Activated CD4-positive, alpha-beta T cell treated with anti-CD3 and anti-CD28 coated beads, Interleukin-2, Interleukin-6, amounts not matched to agents 100 ng/mL and 50 ng/mL, durations not matched to agents 16 hours and 8 hours (primary cell): ENCODE measurements at regions not wholly inside any gene's neighbourhood (a gene's known extent, or its start where the extent isn't known, plus 50 kb on each side); places are given as distances from the start of the nearest gene placed in this dataset.
"Not testable (repeated sequence)": the region's sequence is repeated elsewhere in the genome, so short reads cannot be mapped to it uniquely, and the experiment has no call there.

Source experiments
- DNase-seq: peaks from one replicate; pipeline ENCODE4 v3.0.0-alpha.2; 2020

DNA sequence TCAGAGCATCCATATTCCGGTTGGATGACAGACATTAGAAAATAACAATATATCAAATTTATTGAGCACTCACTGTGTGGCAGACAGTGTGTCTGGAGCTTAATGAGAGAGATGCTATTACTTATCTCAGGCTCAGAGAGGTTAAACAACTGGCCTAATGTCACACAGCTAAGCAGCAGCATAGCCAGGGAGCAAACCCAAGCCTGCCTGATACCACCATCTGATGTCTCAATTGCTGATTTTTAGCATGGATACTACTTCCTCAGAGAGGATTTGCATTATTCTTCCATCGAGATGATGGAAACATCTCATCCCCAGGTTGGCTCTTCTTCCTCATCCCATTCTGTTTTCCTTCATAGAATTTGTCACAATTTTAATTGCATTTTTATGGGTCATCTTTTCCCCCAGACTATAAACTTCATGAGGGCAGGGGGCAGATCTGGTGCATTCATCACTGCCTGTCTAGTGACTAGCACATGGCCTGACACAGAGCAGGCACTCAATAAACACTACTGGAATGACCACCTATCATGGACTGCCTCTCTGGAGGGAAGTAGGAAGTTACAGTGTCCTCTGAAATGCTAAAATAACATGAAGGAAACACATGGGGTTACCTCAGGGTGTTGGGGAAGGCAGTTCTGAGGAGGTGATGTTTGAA lies 344.8 kb upstream of the CCL2 start:
- DNase-seq, result no peak

DNA sequence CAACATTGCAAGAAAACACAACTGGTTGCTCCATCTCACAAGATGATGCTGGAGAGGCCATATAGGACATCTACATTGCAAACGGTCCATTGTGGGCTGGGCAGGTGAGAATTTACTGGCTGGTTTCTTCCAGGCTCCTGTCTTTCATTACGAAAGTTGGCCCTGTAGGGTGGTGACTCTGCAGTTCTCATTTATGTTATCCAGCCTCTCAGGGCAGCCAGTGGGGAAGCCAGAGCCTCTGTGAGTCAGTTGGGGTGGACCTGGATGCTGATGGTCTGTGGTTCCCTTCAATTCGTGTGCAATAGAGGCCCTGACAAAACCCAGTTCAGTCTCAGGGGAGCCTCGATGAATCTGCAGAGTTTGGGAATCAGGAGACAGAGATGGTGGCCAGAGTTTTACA lies 341.0 kb upstream of the CCL2 start:
- DNase-seq, result no peak

DNA sequence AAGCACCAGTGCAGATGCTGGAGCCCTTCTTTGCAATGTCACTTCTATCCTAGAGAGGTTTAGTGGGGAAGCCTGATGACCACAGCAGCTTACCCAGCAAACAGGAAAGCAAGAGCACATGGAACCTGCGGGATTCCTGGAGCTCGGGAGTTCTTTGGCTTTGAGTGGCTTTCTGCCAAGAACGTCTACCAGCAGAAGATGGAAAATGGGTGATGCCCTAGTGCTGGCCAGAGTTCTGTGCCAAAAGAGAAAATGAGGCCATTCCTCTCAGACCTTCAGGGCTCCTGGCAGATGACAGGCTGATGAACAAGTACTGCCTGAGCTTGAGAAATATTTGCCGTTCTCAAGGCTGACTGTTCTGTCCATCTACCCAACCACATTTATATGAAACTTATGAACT lies 332.1 kb upstream of the CCL2 start:
- DNase-seq, result no peak

DNA sequence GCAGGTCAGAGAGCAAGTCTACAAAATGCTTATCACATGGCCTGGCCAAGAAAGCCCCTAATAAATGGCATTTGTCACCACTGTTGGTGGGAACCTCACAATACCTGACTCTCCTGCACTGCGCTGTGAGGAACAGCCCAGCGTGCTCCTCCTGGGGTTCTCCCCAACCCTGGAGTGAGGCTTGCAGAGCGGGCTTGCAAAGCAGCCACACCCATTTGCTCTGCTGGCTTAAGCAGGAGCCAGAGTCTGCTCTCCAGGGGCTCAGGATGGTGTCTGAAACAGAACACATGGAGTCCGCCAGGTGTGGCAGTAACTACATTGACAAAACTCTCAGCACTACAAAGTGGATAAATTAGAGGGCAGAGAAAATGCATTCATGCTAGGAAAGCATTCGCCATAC lies 331.0 kb upstream of the CCL2 start:
- DNase-seq, result no peak

DNA sequence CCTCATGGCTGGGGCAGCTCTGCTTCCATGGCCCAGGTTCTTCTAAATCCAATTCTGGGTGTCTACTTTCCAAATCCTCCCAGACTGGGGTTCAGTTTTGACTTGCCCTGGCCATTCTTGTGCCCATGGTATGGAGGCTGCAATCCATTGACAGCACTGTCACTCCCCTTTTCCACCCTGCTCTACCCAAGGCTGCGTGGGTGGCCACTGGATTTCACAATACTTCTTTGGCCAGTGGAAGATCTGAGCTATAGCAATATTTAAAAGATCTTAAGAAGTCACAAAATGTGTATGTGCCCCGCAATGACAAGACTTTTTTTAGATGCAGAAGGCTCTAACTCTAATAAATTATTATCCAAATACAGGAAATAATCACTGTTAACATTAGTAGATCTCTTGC lies 329.4 kb upstream of the CCL2 start:
- DNase-seq, result no peak

DNA sequence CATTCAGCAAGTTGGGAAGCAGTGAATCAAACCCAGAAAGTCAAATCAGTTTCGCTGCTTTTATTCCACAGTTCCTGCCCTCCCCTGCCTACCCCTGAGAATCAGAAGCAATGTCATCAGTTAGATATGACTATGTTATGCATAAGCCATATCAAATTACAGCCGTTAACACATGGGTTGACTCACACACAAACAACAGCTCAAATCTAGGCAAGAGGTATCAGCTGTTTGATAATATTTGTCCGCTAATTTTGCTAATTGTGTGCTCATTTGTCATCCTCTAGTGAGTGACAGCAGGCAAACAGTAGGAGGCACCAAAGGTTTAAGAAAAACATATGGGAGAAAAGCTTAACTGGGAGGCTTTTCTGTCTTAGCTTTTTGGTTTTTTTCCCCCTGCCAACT lies 327.4 kb upstream of the CCL2 start:
- no peak for DNase-seq

DNA sequence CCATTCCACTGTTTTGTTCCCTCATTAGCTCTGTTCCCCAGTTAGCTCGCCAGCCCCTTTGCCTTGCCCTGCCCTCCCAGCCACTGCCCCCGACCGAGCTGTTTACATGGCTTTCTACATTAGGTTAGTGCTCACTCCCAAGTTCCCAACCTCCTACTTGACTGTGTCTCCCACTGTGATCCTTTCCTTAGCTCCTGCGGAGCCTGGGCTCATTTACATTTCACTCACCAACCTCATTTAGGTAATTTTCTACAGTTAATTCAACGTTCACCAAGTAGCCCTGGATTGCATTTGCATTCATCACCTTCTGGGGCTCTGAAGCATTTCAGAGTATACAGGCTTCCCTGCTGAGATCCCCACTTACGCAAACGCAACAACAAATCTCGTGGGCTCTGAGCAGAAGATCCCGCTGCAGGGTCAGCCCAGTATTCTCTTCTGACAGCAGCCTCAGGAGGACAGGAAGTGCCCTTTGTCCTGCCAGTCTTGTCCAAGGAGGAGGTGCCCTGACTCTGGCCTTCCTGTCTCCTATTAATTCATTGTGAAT lies 325.8 kb upstream of the CCL2 start:
- no peak for DNase-seq

DNA sequence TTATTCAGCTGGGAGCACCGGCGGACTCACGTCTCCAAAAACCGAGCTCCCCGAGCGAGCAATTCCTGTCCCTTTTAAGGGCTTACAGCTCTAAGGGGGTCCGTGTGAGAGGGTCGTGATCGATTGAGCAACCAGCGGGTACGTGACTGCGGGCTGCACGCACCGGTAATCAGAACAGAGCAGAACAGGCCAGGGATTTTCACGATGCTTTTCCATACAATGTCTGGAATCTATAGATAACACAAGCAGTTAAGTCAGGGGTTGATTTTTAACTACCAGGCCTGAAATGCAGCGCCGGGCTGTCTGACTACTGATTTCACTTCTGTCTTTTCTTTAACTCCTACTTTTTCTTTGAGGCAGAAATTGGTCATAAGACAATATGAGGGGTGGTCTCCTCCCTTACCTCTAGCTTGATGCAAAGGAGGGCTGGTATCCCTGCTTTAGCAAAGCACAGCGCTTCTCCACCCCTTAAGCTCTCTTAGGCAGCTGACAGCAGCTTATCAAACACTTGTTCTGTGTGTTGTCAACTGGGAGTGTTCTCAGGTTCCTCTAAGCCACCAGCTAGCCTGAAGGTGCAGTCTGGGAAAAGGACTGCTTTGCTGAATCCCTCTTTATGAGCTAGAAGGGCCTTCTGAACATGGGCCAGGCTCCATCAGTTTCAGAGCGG lies 323.8 kb upstream of the CCL2 start:
- DNase-seq, result not testable (repeated sequence)

DNA sequence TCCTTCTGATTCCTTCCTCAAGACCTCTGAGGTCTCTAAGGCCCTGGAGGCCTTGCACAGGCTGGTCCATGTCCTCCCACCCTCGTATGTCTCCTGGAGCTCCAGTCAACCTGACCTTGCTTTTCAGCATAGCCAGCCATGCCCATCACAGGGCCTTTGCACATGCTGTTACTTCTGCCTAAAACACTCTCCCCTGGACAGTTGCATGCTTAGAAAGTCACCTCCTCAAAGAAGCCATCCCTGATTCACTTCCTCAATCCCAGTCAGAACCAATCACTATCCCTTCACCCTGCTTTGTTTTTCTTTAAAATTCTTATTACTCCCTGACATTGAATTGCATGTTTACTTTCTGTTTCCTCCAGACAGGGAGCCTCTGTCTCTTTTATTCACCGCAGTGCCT lies 322.1 kb upstream of the CCL2 start:
- DNase-seq, result no peak

DNA sequence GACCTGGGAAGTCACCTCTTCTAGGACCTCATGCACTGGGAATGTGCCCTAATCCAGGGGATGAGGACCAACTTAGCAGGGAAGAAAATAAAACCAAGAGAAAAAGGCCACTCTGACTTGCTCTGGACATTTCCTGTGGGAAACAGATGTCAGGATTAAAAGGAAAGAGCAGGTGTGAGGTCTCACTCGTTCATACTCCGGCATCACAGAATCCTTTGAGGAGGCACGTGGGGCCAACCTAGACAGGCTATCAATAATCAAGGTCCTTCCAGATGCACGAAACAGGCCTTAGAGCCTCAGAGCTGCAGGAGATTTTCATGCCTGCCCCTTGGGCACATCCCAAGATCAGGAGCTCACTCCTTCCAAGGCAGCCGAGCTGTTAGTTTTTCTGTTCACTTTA lies 321.5 kb upstream of the CCL2 start:
- no peak for DNase-seq

DNA sequence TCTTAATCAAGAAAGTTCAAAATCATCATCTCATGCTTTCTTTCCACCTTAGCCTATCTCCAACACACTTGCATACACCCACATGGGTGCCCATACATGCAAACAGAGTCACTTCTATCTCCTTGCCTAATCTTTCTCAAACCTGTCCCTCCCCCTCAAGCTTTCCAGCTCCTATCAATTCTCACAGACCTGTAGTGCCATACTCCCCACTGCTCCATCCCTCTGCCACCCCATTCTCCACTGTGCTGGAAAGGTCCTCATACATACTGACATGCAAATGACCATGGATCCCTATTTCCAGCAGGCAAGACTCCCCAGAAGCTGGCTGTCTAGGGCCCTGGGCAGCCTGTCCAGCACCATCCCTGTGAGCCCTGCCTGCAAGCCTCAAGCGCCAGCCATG lies 320.4 kb upstream of the CCL2 start:
- DNase-seq, result no peak

DNA sequence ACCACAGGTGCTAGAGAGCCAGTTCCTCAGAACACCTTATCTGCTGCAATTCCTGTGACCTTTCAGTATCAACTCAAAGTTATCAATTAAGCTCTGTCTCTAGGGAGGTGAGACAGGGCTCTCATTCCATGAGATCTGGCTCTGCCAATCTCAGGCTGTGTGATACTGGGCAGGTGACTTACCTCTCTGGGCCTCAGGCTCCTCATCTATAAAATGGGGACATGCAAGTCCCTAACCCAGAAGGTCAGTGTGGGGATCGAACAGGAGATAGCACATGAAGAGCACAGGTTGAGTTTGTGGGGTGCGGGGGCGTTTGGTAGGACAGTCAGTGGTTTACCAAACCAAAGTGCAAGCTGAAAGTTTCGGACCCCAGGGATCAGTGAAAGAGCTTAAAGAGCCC lies 319.3 kb upstream of the CCL2 start:
- no peak for DNase-seq

DNA sequence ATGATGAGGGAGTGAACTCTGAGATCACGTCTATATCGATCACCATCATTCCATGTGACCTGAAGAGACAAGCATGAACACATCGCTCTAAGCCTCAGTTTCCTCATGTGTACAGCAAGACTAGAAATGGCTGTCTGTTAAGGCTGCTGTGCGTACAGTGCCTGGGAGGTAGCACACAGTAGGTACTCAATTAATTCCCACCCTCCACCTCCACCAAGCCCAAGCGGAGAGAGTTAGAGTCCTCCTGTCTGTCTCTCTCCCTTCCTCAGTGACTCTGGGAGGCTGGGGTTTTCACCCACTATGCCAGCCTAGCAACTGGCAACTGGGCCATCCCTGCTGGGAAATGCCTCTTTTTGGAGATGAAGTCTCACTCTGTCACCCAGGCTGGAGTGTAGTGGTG lies 318.3 kb upstream of the CCL2 start:
- no peak for DNase-seq

DNA sequence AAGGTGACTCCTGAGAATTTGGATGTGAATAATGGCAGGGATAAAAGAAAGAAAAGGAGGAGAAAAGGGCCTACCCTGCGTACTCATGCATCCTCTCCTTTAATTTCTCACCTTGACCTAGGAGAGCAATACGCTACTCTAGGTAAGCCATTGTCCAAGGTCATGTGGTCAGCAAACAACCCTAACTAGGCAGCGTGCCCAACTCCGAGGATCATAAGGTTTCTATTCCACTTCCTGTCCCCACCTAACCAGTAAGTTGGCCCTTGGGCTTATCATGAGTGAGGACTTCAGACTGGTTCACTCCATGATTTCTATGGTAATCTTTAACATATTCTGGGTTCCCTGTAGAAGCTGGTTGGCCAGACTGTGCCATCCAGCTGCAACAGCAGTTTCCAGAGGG lies 315.1 kb upstream of the CCL2 start:
- DNase-seq, result no peak

DNA sequence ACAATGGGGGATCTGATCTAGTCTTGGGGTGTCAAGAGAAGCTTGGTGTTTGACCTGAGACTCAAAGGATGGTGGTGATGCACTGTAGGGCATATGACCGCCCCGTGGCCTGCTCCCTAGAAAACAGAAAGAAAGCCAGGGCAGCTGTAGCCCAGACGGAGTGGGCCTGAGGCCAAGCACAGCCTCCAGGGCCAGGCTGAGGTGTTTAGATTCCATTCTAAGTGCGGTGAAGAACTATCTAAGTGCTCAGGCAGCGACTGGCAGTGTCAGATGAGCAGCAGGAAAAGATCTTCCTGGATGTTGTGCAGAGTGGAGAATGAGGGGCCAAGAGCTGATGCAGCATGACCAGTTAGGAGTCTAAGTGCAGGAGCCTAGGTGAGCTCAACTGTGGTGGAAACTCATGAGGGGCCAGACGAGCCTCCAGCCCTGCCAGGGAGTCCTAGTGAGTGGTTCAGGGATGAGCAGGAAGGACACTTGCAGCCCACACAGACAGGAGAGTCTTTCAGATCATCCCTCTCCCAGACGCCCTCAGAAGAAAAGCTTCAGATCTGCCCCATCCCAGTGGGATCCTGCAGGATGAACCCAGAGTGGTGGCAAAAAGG lies 314.2 kb upstream of the CCL2 start:
- no peak for DNase-seq

DNA sequence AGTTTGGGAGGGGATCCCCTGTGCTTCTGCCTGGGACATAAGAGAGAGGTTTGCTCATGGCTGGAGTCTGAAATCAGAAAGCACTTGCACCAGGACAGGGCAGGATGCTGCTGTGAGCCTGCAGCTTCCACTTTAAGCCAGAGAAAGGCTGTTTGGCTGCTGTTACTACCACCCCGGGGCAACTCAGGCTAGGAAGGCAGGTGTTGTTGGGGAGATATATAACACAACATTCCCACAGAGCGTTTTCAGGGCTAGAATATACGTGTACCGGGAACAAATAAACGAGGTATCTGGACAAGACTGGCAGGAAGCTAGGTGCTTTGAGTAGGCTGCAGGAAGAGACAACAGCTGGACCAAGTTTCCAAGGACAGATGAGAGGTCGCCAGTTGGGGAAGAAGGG lies 313.3 kb upstream of the CCL2 start:
- no peak for DNase-seq

DNA sequence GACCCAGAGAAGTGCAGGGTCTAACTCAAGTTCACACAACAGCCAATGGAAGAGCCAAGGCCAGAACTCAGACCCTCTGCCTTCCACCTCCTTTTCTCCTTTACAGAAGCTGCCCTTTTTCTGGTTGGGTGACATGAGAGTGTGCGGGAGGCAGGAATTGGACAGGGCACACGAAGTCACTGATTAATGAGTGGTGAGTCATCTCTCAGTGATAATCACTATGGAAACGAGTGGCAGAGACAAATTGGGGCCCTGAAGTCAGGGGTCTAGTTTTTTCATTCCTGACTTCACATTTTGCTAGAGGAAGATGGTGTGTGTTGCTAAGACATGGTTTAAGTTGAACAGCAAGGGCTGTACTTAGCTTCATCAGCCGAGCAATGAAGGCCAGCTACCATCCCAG lies 312.7 kb upstream of the CCL2 start:
- no peak for DNase-seq

DNA sequence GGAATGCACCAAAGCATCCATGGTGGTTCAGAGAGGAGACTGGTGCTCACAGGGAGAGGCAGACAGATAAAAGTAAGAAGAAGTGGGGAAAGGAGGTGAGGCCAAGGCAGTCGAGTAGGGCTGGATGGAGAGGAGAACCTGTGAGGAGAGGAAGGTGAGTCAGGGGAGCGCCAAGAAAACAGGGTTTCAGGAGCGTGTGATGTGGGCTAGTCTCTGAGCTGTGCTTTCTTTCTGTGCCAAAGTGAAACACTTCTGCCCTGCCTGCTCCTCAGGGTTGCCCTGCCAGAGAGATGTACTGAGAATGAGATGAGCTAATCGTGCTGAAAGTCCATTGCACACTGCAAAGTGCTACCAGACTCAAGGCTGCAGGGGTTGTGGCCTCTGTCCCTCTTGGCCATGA lies 310.7 kb upstream of the CCL2 start:
- peak; percentile 4 for DNase-seq

DNA sequence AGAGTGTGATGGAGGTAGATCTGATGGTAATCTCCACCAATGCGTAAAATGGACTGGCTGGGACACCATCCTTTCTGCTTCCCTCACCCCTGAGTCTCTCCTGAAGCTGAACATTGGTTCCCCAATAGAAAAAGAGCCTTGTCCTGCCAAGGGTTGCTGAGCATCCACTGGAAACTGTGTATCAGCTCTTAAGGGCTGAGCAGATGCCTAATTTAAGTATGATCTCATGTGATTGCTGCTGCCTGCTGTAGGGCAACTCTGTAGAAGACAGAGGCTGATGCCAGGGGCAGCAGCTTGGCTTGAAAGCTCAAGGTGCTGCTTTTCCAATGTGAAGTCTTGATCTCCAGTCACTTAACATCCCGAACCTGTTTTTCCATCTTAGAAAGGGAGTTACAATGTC lies 310.3 kb upstream of the CCL2 start:
- no peak for DNase-seq

DNA sequence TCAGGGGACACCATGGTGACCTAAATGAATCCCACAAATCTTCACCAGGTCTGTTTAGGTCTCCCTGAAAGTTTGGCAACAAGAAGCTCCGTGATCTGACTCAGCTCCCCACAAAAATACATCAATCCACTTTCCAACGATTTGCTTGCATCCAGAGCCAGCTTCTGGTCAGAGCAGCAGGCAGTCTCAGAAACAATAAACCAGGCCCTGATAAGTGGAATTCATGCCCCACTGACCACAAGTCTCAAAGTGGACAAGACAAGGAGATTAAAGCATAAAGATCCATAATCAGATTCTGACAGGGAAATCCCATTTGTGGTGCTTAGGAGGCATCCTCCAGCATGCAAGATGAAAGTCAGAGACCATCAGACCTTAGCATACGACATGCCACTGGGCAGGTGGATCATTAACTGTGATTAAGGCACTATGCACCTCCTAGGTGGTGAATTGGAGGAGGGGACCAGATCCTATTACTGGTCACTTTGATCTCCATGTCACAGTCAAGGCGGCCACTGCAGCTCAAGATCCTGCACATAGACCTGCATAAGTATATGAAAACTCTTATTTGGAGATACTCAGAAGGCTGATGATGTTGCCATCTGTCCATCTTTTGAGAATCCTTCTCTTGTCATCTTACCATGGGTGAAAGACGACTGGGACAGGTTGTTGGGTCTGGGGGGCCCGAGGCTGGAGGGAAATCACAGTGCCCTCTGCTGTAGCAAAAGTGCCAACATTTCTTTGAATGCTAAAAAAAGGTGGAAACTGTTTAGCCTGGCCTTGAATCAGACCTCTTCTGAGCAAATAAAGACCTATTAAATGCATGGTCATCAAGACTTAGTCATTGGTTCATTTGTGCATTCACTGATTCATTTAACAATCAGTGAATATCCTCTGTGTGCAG lies 309.2 kb upstream of the CCL2 start:
- DNase-seq, result no peak

DNA sequence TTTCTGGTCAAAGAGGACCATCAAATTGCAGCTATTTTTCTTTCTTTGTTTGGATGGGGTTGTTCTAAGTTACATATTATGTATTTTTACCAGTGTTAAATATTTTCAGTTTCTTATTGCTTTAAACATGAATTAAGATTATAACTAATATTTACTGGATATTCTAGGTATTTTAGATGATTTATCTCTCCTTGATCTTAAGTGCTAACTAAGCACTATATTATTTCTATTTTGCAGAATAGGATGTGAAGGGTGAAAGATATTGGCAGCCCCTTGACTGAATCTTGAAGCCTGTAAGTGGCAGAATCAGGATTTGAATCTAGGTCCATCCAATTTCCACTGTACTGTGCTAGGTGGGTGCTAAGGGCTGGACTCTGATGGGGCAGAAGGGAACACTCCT lies 307.3 kb upstream of the CCL2 start:
- no peak for DNase-seq

DNA sequence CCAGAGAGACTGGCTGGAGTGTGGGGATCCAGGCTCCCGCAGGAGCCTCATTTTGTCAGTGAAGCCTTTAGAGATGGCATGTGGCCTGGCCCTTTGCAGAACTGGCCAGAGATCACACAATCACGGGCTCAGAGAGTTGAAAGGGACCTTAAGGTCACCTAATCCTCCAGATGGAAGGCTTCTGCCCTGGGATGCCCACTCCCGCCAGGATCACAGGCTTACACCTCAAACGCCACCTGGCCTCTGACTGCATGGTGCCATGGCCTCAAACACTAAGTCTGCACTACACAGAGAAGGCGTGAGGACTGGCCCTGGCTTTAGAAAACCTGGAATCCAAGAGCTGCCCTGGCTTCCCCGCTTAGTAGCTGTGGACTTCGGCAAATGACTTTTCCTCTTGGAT lies 306.8 kb upstream of the CCL2 start:
- DNase-seq, result no peak

DNA sequence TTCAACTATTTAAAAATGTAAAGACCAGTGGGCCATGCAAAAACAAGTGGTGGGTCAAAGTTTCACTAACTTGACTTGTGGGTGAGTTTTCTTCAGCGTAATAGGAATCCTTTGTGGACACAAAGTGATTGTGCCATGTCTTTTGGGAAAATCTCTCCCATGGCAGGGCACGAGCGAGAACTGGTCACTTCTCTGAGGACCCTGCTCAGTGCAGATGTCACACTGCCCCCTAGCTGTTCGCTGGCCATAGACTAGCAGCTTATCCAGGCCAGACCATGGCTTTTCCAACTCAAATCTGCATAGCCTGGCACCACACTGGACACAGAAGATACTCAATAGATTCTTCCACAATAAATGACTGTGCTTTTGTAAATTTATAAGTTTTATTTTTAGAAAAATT lies 306.0 kb upstream of the CCL2 start:
- DNase-seq, result no peak

DNA sequence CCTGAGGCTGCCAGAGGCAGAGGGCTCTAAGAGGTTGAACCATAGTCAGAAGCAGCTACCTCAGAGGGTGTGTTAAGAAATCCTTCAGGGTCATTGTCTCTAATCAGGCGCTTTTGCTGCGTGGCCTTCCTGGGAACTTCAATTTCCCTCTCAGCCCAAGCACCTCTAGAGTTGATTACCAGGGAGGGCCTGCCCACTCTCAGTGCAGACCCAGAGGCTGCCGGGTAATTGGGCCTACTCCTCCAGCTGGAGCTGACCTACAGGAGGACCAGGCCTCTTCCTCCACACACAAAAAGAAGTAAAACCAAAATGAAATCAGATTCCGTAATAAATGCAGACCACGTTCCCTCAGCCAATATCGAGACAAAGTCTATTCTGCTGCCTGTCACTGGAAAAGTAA lies 305.0 kb upstream of the CCL2 start:
- DNase-seq, result no peak
